H1 (cell line): ENCODE measurements at regions not wholly inside any gene's neighbourhood (a gene's known extent, or its start where the extent isn't known, plus 50 kb on each side); places are given as distances from the start of the nearest gene placed in this dataset.

Experiments
- CTCF ChIA-PET: fragments of 300-600 bp; sonication (Branson Sonifier 250); formaldehyde crosslinking; loops from one replicate; lab custom pipeline; 2021; ENCODE audit not compliant: partially characterized antibody; lab: Charles Lee
- POLR2A ChIA-PET: fragments of 300-600 bp; sonication (Branson Sonifier 250); formaldehyde crosslinking; loops from one replicate; lab custom pipeline; 2021; ENCODE audit warnings: inconsistent platforms; ENCODE audit not compliant: partially characterized antibody; lab: Charles Lee
- DNase-seq, 2 experiments: peaks; one replicate each; pipeline versions ENCODE4 v3.0.0 to v3.0.0-alpha.2; 2010 to 2022; ENCODE audit warnings: low spot score in 2 of 2, low read depth in 1 of 2, mixed read lengths in 1 of 2
- FAIRE-seq: peaks from 2 replicates; lab custom pipeline; 2011; peaks lifted over from hg19 to GRCh38; lab: Jason Lieb, UNC
- H2AFZ ChIP-seq: 2 replicates; pipeline ENCODE4 v1.8.1; 2012; ENCODE audit warnings: low read length, inconsistent platforms
- H2AK5ac ChIP-seq: 2 replicates; pipeline ENCODE4 v1.6.1; 2013; ENCODE audit warnings: low read depth, low read length
- H2BK120ac ChIP-seq: replicated peaks from 2 replicates; pipeline ENCODE3; 2013; ENCODE audit warnings: low read depth, low read length, inconsistent platforms
- H2BK12ac ChIP-seq: 2 replicates; pipeline ENCODE4 v1.6.1; 2013; ENCODE audit warnings: low read depth, low read length
- H2BK15ac ChIP-seq: 2 replicates; pipeline ENCODE4 v1.6.1; 2013; ENCODE audit warnings: low read length
- H2BK20ac ChIP-seq: 2 replicates; pipeline ENCODE4 v1.6.1; 2013; ENCODE audit warnings: low read length
- H2BK5ac ChIP-seq: 2 replicates; pipeline ENCODE4 v1.6.1; 2013; ENCODE audit warnings: low read depth, low read length
- H3K14ac ChIP-seq: 2 replicates; pipeline ENCODE4 v1.6.1; 2013; ENCODE audit warnings: inconsistent platforms; ENCODE audit not compliant: insufficient read length
- H3K18ac ChIP-seq: 2 replicates; pipeline ENCODE4 v1.6.1; 2013; ENCODE audit warnings: low read length; ENCODE audit errors: extremely low read depth
- H3K23ac ChIP-seq: 2 replicates; pipeline ENCODE4 v1.6.1; 2013; ENCODE audit warnings: inconsistent platforms; ENCODE audit not compliant: insufficient read length
- H3K23me2 ChIP-seq: 2 replicates; pipeline ENCODE4 v1.6.1; 2013; ENCODE audit warnings: low read depth, low read length
- H3K27ac ChIP-seq: 2 replicates; pipeline ENCODE4 v1.6.1; 2011; ENCODE audit warnings: low read depth, low read length, inconsistent platforms
- H3K27me3 ChIP-seq, 4 experiments: replicated peaks in 1 of 4; 1 replicate in 1 of 4; 2 replicates in 3 of 4; pipeline versions ENCODE4 v1.6.1 to v1.8.1; 2011 to 2013; ENCODE audit warnings: low read length in 3 of 4, mild to moderate bottlenecking in 3 of 4, inconsistent platforms in 2 of 4, mixed read lengths in 2 of 4, moderate library complexity in 1 of 4; ENCODE audit not compliant: control insufficient read depth in 3 of 4, insufficient read depth in 3 of 4; ENCODE audit errors: extremely low read depth in 1 of 4
- H3K36me3 ChIP-seq, 4 experiments: 2 replicates each; pipeline versions ENCODE4 v1.6.1 to v1.8.1; 2011 to 2013; ENCODE audit warnings: mild to moderate bottlenecking in 4 of 4, low read length in 3 of 4, moderate library complexity in 2 of 4, control low read depth in 1 of 4, inconsistent platforms in 1 of 4; ENCODE audit not compliant: insufficient read depth in 4 of 4, control insufficient read depth in 2 of 4
- H3K4ac ChIP-seq: replicated peaks from 2 replicates; pipeline ENCODE3; 2013; ENCODE audit warnings: low read length, low read depth, mixed read lengths, inconsistent platforms; ENCODE audit not compliant: insufficient read length
- H3K4me1 ChIP-seq, 4 experiments: replicated peaks in 1 of 4; 1 replicate in 1 of 4; 2 replicates in 3 of 4; pipeline versions ENCODE4 v1.6.1 to v1.8.1; 2011 to 2013; ENCODE audit warnings: low read length in 3 of 4, inconsistent platforms in 2 of 4, mixed read lengths in 1 of 4; ENCODE audit not compliant: insufficient read depth in 4 of 4, control insufficient read depth in 3 of 4
- H3K4me2 ChIP-seq, 2 experiments: 2 replicates each; pipeline versions ENCODE4 v1.6.1 to v1.8.1; 2011 to 2013; ENCODE audit warnings: low read depth in 2 of 2, low read length in 2 of 2, control low read depth in 1 of 2, inconsistent platforms in 1 of 2, mild to moderate bottlenecking in 1 of 2; ENCODE audit not compliant: insufficient read depth in 1 of 2
- H3K4me3 ChIP-seq, 4 experiments: fragments of 200-600, 300-600 bp in 1 of 4; sonication (generic), shearing (Covaris generic), sonication (Bioruptor Twin) in 1 of 4; 2 replicates each; pipeline versions ENCODE4 v1.5.1 to v1.8.1; 2011 to 2016; ENCODE audit warnings: low read length in 4 of 4, low read depth in 3 of 4, control low read depth in 2 of 4, inconsistent platforms in 2 of 4, mild to moderate bottlenecking in 2 of 4, mixed read lengths in 1 of 4, moderate library complexity in 1 of 4; ENCODE audit not compliant: insufficient read depth in 2 of 4; ENCODE audit errors: extremely low read depth in 1 of 4
- H3K56ac ChIP-seq: replicated peaks from 2 replicates; pipeline ENCODE3; 2013; ENCODE audit warnings: low read depth, mild to moderate bottlenecking, mixed read lengths, low read length, inconsistent platforms; ENCODE audit not compliant: insufficient read length
- H3K79me1 ChIP-seq: 2 replicates; pipeline ENCODE4 v1.6.1; 2013; ENCODE audit warnings: low read depth, low read length, control low read depth
- H3K79me2 ChIP-seq, 2 experiments: 2 replicates each; pipeline versions ENCODE4 v1.6.1 to v1.8.1; 2012 to 2013; ENCODE audit warnings: low read length in 2 of 2, mild to moderate bottlenecking in 2 of 2, inconsistent platforms in 1 of 2; ENCODE audit not compliant: insufficient read depth in 2 of 2, control insufficient read depth in 1 of 2
- H3K9ac ChIP-seq, 4 experiments: replicated peaks in 1 of 4; 1 replicate in 1 of 4; 2 replicates in 3 of 4; pipeline versions ENCODE4 v1.6.1 to v1.8.1; 2011 to 2013; ENCODE audit warnings: low read depth in 3 of 4, low read length in 3 of 4, control low read depth in 2 of 4, mild to moderate bottlenecking in 2 of 4, moderate library complexity in 2 of 4, inconsistent platforms in 1 of 4; ENCODE audit errors: extremely low read depth in 1 of 4
- H3K9me3 ChIP-seq, 2 experiments: 2 replicates each; pipeline versions ENCODE4 v1.6.1 to v1.8.1; 2012 to 2013; ENCODE audit warnings: mild to moderate bottlenecking in 2 of 2, moderate library complexity in 2 of 2, control low read depth in 1 of 2, inconsistent platforms in 1 of 2, low read depth in 1 of 2, low read length in 1 of 2, mixed read lengths in 1 of 2; ENCODE audit not compliant: insufficient read depth in 2 of 2
- H4K20me1 ChIP-seq, 2 experiments: replicated peaks in 1 of 2; 2 replicates each; pipeline versions ENCODE3 to v1.8.1; 2011 to 2013; ENCODE audit warnings: inconsistent platforms in 2 of 2, low read length in 2 of 2, mild to moderate bottlenecking in 1 of 2; ENCODE audit not compliant: insufficient read depth in 2 of 2, control insufficient read depth in 1 of 2
- H4K5ac ChIP-seq: 2 replicates; pipeline ENCODE4 v1.6.1; 2013; ENCODE audit warnings: low read length, low read depth, mixed read lengths, inconsistent platforms; ENCODE audit not compliant: insufficient read length
- H4K8ac ChIP-seq: 2 replicates; pipeline ENCODE4 v1.8.0; 2013; ENCODE audit warnings: mild to moderate bottlenecking, moderate library complexity, low read length, inconsistent platforms; ENCODE audit not compliant: insufficient read depth; ENCODE audit errors: extremely low read depth
- H4K91ac ChIP-seq: replicated peaks from 2 replicates; pipeline ENCODE3; 2013; ENCODE audit warnings: low read length, mixed read lengths, inconsistent platforms; ENCODE audit not compliant: insufficient read length
- CBX8 ChIP-seq: fragments of 300-800, 300-1000 bp; sonication (generic); IDR thresholded peaks from 2 replicates; pipeline ENCODE4 v1.7.1; 2016; ENCODE audit warnings: low read depth, low read length, borderline replicate concordance
- CTCF ChIP-seq, 3 experiments: IDR thresholded peaks; 1 replicate in 2 of 3; 2 replicates in 1 of 3; pipeline versions ENCODE4 v1.5.1 to v1.6.1; 2011; ENCODE audit warnings: low read length in 3 of 3, mild to moderate bottlenecking in 3 of 3, inconsistent platforms in 2 of 3, low read depth in 1 of 3, moderate library complexity in 1 of 3; ENCODE audit not compliant: insufficient read depth in 1 of 3; ENCODE audit errors: control extremely low read depth in 1 of 3
- EGR1 ChIP-seq: IDR thresholded peaks from 2 replicates; pipeline ENCODE4 v1.6.1; 2011; ENCODE audit warnings: low read depth, low read length, borderline replicate concordance
- FOSL1 ChIP-seq: IDR thresholded peaks from 2 replicates; pipeline ENCODE4 v1.6.1; 2011; ENCODE audit warnings: mild to moderate bottlenecking, low read depth, low read length, moderate library complexity; ENCODE audit not compliant: insufficient read depth
- KDM5A ChIP-seq: fragments of 200-600 bp; IDR thresholded peaks from 2 replicates; pipeline ENCODE4 v1.7.1; 2012; ENCODE audit warnings: mild to moderate bottlenecking, low read length, inconsistent platforms, mixed read lengths
- NRF1 ChIP-seq: IDR thresholded peaks from 2 replicates; pipeline ENCODE4 v1.6.1; 2011; ENCODE audit warnings: mild to moderate bottlenecking, low read depth, low read length, improper control_type of control experiment
- RAD21 ChIP-seq, 2 experiments: IDR thresholded peaks in 1 of 2; conservative IDR thresholded peaks in 1 of 2; 2 replicates each; pipeline ENCODE4 v1.6.1; 2011; ENCODE audit warnings: low read depth in 2 of 2, low read length in 2 of 2, improper control_type of control experiment in 1 of 2, inconsistent platforms in 1 of 2, mild to moderate bottlenecking in 1 of 2, moderate library complexity in 1 of 2
- SUZ12 ChIP-seq: fragments of 200-600 bp; sonication (generic); IDR thresholded peaks from 2 replicates; pipeline ENCODE4 v1.6.1; 2012; ENCODE audit warnings: mild to moderate bottlenecking, inconsistent platforms, low read length, moderate library complexity, mixed read lengths
- TAF1 ChIP-seq: IDR thresholded peaks from 2 replicates; pipeline ENCODE4 v1.6.1; 2011; ENCODE audit warnings: mild to moderate bottlenecking, low read depth, low read length
- TAF7 ChIP-seq: optimal IDR thresholded peaks from 2 replicates; pipeline ENCODE3; 2011; ENCODE audit warnings: low read depth, mild to moderate bottlenecking, inconsistent platforms, low read length, moderate library complexity, borderline replicate concordance
- TBP ChIP-seq: IDR thresholded peaks from 2 replicates; pipeline ENCODE4 v1.6.1; 2011; ENCODE audit warnings: low read depth, low read length, improper control_type of control experiment
- TCF12 ChIP-seq: IDR thresholded peaks from 2 replicates; pipeline ENCODE4 v1.6.1; 2011; ENCODE audit warnings: low read depth, mild to moderate bottlenecking, low read length
- WGBS, 2 experiments: shearing (Covaris generic) in 1 of 2; methylation state at CpG; one replicate each; pipeline versions ENCODE4 v1.1.6 to v1.1.7; 2013 to 2015; ENCODE audit warnings: low lambda C conversion rate in 2 of 2, mixed read lengths in 2 of 2, inconsistent platforms in 1 of 2, low coverage in 1 of 2, missing lambda C conversion rate in 1 of 2; ENCODE audit not compliant: insufficient replicate concordance in 2 of 2, insufficient coverage in 1 of 2, insufficient read length in 1 of 2; ENCODE audit errors: extremely low coverage in 1 of 2, missing lambda C conversion rate in 1 of 2; 5-methylcytosine and 5-hydroxymethylcytosine counted together

GRCh38 chr18:27847412-27847811, 329.5 kb downstream of the CDH2 start:
- no peaks in the 10 kb centered on the region for H3K9me3 ChIP-seq
- no peak overlapping the region for H3K4me3 ChIP-seq
- H2BK120ac ChIP-seq: no peak overlapping the region
- no peaks in the 10 kb centered on the region for H3K27me3 ChIP-seq
- ChIA-PET CTCF (interaction anchor here (1.5 kb wide), 1 partner anchor 9 kb away, joined by 3 read pairs; no protein-coding TSS in a partner anchor), POLR2A (no interaction called here)
- H3K27ac ChIP-seq: no peak overlapping the region
- no peak overlapping the region for H2BK20ac ChIP-seq
- no peak overlapping the region for H3K18ac ChIP-seq
- H4K20me1 ChIP-seq: no peaks in the 10 kb centered on the region
- H3K9ac ChIP-seq: no peak overlapping the region
- H2AFZ ChIP-seq: no peak overlapping the region
- no peak overlapping the region for H3K4ac ChIP-seq
- no peaks in the 10 kb centered on the region for H3K79me1 ChIP-seq
- no peak overlapping the region for H2BK5ac ChIP-seq
- 91 to 100% methylated on average over 1 to 4 of the region's 4 CpGs for WGBS, 2 experiments
- no peaks in the 10 kb centered on the region for H3K4me1 ChIP-seq
- H3K23ac ChIP-seq: no peak overlapping the region
- FAIRE-seq (no peak), DNase-seq (no peak)
- H3K36me3 ChIP-seq: no peaks in the 10 kb centered on the region
- no peak overlapping the region for H4K8ac ChIP-seq
- no peak overlapping the region for H3K14ac ChIP-seq
- no peak overlapping the region for H4K5ac ChIP-seq
- H4K91ac ChIP-seq: no peak overlapping the region
- no peak overlapping the region for H2BK15ac ChIP-seq
- H3K4me2 ChIP-seq: no peak overlapping the region
- no peaks in the 10 kb centered on the region for H3K79me2 ChIP-seq
- H3K23me2 ChIP-seq: no peaks in the 10 kb centered on the region
- no peak overlapping the region for H3K56ac ChIP-seq
- no peak overlapping the region for H2BK12ac ChIP-seq
- no peak overlapping the region for H2AK5ac ChIP-seq
- no peak for TF ChIP-seq CTCF (IDR thresholded peaks at IDR 0.05; ENCODE audit: control extremely low read depth in 1 of 3, insufficient read depth in 1 of 3, low read depth in 1 of 3, low read length in 3 of 3)
- no peak for TF ChIP-seq EGR1
- no peak for TF ChIP-seq FOSL1
- no peak for TF ChIP-seq SUZ12
- TF ChIP-seq TAF7: no peak
- no peak for TF ChIP-seq TBP
- no peak for TF ChIP-seq NRF1
- no peak for TF ChIP-seq RAD21 (IDR thresholded peaks at IDR 0.05 in 1 of 2, conservative IDR thresholded peaks at IDR 0.05 in 1 of 2; ENCODE audit: low read depth in 2 of 2, low read length in 2 of 2)
- TF ChIP-seq TAF1: no peak
- TF ChIP-seq CBX8: no peak
- TF ChIP-seq KDM5A: no peak
- TF ChIP-seq TCF12: no peak
